Vagina (tissue), 2 donors: ENCODE measurements at regions not wholly inside any gene's neighbourhood (a gene's known extent, or its start where the extent isn't known, plus 50 kb on each side); places are given as distances from the start of the nearest gene placed in this dataset.

Source experiments
- POLR2A ChIP-seq, 2 donors: fragments of 450-650 bp; IDR thresholded peaks; one replicate each; pipeline ENCODE4 v1.6.1; 2017; ENCODE audit warnings: antibody characterized with exemption in 2 of 2, mild to moderate bottlenecking in 2 of 2, moderate library complexity in 2 of 2
- POLR2AphosphoS5 ChIP-seq, 2 donors: sonication (generic); formaldehyde crosslinking; IDR thresholded peaks; one replicate each; pipeline ENCODE4 v1.9.0; 2017; ENCODE audit warnings: antibody characterized with exemption in 2 of 2, mild to moderate bottlenecking in 2 of 2, low read depth in 1 of 2; ENCODE audit not compliant: insufficient read depth in 1 of 2
- TF ChIP-seq, protein P1 (sequence below), 3 experiments: fragments of 450-650 bp in 2 of 3; fragments of 200-600 bp in 1 of 3; sonication (generic) in 1 of 3; IDR thresholded peaks; one replicate each; pipeline ENCODE4 v1.5.1; 2017 to 2019; ENCODE audit warnings: antibody characterized with exemption in 3 of 3, mild to moderate bottlenecking in 2 of 3, moderate library complexity in 2 of 3

DNA sequence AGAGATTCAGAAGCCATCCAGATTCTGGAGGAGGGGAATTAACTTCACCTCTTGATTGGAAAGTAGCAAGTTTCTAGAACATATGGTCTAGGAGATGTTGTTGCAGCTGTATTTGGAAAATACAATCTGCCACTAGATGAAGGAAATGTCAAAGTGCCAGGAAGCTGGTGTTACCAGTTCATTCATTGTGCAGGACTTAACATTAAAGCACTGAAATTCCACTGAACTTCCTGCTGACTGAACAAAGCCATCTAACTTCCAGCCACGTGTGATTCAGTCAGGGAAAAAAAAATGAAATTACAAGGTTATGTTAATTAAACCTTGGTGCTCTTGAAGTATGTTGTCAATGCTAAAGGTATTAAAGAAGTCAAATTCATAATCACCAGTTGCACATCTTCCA lies 321.5 kb upstream of the SASH1 start:
- TF ChIP-seq, protein P1, sequence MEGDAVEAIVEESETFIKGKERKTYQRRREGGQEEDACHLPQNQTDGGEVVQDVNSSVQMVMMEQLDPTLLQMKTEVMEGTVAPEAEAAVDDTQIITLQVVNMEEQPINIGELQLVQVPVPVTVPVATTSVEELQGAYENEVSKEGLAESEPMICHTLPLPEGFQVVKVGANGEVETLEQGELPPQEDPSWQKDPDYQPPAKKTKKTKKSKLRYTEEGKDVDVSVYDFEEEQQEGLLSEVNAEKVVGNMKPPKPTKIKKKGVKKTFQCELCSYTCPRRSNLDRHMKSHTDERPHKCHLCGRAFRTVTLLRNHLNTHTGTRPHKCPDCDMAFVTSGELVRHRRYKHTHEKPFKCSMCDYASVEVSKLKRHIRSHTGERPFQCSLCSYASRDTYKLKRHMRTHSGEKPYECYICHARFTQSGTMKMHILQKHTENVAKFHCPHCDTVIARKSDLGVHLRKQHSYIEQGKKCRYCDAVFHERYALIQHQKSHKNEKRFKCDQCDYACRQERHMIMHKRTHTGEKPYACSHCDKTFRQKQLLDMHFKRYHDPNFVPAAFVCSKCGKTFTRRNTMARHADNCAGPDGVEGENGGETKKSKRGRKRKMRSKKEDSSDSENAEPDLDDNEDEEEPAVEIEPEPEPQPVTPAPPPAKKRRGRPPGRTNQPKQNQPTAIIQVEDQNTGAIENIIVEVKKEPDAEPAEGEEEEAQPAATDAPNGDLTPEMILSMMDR (IDR thresholded peaks at IDR 0.05): no peak
- TF ChIP-seq POLR2AphosphoS5 (IDR thresholded peaks at IDR 0.05; ENCODE audit: insufficient read depth in 1 of 2, low read depth in 1 of 2) (peak in 1 of 2 donors; percentile 35), POLR2A (IDR thresholded peaks at IDR 0.05) (no peak)
